DOHH2 (cell line): ENCODE measurements at regions not wholly inside any gene's neighbourhood (a gene's known extent, or its start where the extent isn't known, plus 50 kb on each side); places are given as distances from the start of the nearest gene placed in this dataset.
"Not testable (repeated sequence)": the region's sequence is repeated elsewhere in the genome, so short reads cannot be mapped to it uniquely, and the experiment has no call there.

Source experiments
- H3F3A ChIP-seq: fragments of 200-600 bp; sonication (generic), shearing (Covaris generic); 2 replicates; pipeline ENCODE4 v1.6.0; 2016; ENCODE audit warnings: antibody characterized with exemption, mild to moderate bottlenecking; ENCODE audit not compliant: control insufficient read depth, insufficient read depth
- H3K27ac ChIP-seq: fragments of 200-600 bp; sonication (generic); 2 replicates; pipeline ENCODE4 v1.5.1; 2014; ENCODE audit warnings: low read depth, mild to moderate bottlenecking, low read length, moderate library complexity
- H3K27me3 ChIP-seq: fragments of 200-600 bp; sonication (generic); 2 replicates; pipeline ENCODE4 v1.6.1; 2014; ENCODE audit warnings: mild to moderate bottlenecking, low read length, mixed read lengths; ENCODE audit not compliant: control insufficient read depth
- H3K36me3 ChIP-seq: fragments of 200-600 bp; sonication (generic); 2 replicates; pipeline ENCODE4 v1.6.1; 2014; ENCODE audit warnings: mild to moderate bottlenecking, low read length, moderate library complexity, mixed read lengths; ENCODE audit not compliant: control insufficient read depth
- H3K4me1 ChIP-seq: fragments of 200-600 bp; sonication (generic); 2 replicates; pipeline ENCODE4 v1.6.1; 2014; ENCODE audit warnings: mild to moderate bottlenecking, low read length, mixed read lengths; ENCODE audit not compliant: control insufficient read depth
- H3K4me2 ChIP-seq: fragments of 200-600 bp; sonication (generic); 2 replicates; pipeline ENCODE4 v1.6.0; 2014; ENCODE audit warnings: mild to moderate bottlenecking, low read length, moderate library complexity
- H3K4me3 ChIP-seq: fragments of 200-600 bp; sonication (generic); 2 replicates; pipeline ENCODE4 v1.5.1; 2014; ENCODE audit warnings: mild to moderate bottlenecking, low read length, mixed read lengths
- H3K79me2 ChIP-seq: fragments of 200-600 bp; sonication (generic); 2 replicates; pipeline ENCODE4 v1.6.1; 2014; ENCODE audit warnings: mild to moderate bottlenecking, low read length, mixed read lengths; ENCODE audit not compliant: control insufficient read depth
- H3K9me2 ChIP-seq: fragments of 200-600 bp; sonication (generic); replicated peaks from 2 replicates; pipeline ENCODE4 v1.6.1; 2014; ENCODE audit warnings: mild to moderate bottlenecking, low read length, mixed read lengths; ENCODE audit not compliant: control insufficient read depth
- H3K9me3 ChIP-seq: fragments of 200-600 bp; sonication (generic); 2 replicates; pipeline ENCODE4 v1.6.1; 2014; ENCODE audit warnings: antibody characterized with exemption, low read length, mixed read lengths; ENCODE audit not compliant: control insufficient read depth, insufficient read depth
- H4K20me1 ChIP-seq: fragments of 200-600 bp; sonication (generic); 2 replicates; pipeline ENCODE4 v1.6.0; 2014; ENCODE audit warnings: low read depth, mild to moderate bottlenecking, antibody characterized with exemption, low read length, moderate library complexity; ENCODE audit not compliant: control insufficient read depth, insufficient read depth
- CTCF ChIP-seq: fragments of 200-600 bp; sonication (generic); IDR thresholded peaks from one replicate; pipeline ENCODE4 v1.5.1; 2014; ENCODE audit warnings: antibody characterized with exemption, mild to moderate bottlenecking, low read depth, low read length; ENCODE audit not compliant: poor library complexity, severe bottlenecking
- EZH2phosphoT487 ChIP-seq: fragments of 200-600 bp; sonication (generic); IDR thresholded peaks from 2 replicates; pipeline ENCODE4 v1.6.1; 2017; ENCODE audit warnings: borderline replicate concordance, mild to moderate bottlenecking, antibody characterized with exemption, low read length, moderate library complexity, mixed read lengths

DNA sequence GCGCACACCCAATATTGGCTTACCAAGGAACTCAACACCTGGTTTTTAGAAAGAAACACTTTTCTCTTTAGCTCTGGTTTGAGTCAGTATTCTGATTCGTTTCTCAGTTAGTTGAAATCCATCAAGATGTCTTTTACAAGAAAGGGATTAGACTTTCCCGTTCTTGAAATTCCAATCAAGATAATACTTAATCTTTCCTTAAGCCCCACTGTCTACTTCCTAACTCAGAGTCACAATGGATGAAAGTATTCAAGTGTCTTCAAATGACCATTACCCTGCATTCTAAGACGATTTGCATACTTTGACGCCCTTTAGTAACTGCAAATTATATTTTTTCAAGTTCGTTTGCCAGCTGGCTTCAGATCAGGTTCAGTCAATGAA is 189.8 kb downstream of the USP22 start:
- Histone ChIP-seq H3K27ac (no peak overlapping the region), H3K9me3 (no peaks in the 10 kb centered on the region), H3F3A (no peaks in the 10 kb centered on the region), H3K27me3 (peaks cover 12% of the 10 kb centered on the region), H4K20me1 (no peaks in the 10 kb centered on the region), H3K9me2 (no peaks in the 10 kb centered on the region), H3K4me3 (no peak overlapping the region), H3K4me1 (no peaks in the 10 kb centered on the region), H3K79me2 (no peaks in the 10 kb centered on the region), H3K36me3 (no peaks in the 10 kb centered on the region), H3K4me2 (no peak overlapping the region)
- no peak for TF ChIP-seq EZH2phosphoT487
- TF ChIP-seq CTCF = no peak

GRCh38 chr17:20855910-20856470 is 186.8 kb downstream of the USP22 start:
- H3K36me3 ChIP-seq, H3K4me1 ChIP-seq, H3K4me3 ChIP-seq, H3K9me3 ChIP-seq, H3K27ac ChIP-seq, H3K9me2 ChIP-seq, H3K79me2 ChIP-seq, H3F3A ChIP-seq, H3K4me2 ChIP-seq, H4K20me1 ChIP-seq: not testable (repeated sequence)
- H3K27me3 ChIP-seq = peaks cover 12% of the 10 kb centered on the region

- not testable (repeated sequence) for H3K27ac ChIP-seq, H3K4me3 ChIP-seq, H3K36me3 ChIP-seq, H3K79me2 ChIP-seq, H3K4me1 ChIP-seq, H3K9me3 ChIP-seq, H3F3A ChIP-seq, H3K4me2 ChIP-seq, H3K9me2 ChIP-seq, H3K27me3 ChIP-seq, H4K20me1 ChIP-seq
Observed at GRCh38 chr17:20866444-20867209, 176.2 kb downstream of the USP22 start.

GRCh38 chr17:20867436-20867937 is 175.3 kb downstream of the USP22 start:
- H3K4me2 ChIP-seq = not testable (repeated sequence)

DNA sequence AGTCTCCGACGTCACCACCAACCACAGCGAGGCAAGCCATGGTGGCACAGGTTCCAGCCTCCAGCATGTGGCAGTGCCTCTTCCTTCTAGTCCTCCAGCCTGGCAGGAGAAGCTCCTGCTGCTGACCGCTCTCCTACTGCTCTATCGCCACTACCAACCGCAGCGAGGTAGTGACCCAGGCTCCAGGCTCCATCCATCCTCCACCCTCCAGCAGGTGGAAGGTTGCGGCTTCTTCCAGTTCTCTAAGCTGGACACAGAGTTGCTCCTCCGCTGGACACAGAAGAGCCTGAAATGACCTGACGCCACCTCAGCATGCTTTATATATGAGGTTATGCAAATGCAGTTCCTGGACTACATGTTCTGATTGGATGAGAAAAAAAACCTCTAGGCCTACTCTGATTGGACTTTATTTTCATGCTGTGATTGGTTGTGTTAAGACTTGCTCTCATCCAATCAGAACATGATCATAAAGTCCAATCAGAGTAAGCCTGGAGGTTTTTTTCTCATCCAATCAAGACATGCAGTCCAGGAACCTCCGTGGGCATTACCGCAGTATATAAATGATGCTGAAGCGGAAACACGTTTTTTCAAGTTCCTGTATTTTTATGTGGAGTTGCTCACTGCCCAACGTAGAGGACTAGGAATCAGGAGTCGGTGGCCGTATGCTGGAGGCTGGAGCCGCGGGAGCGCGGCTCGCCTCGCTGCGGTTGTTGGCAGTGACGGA is 174.7 kb downstream of the USP22 start:
- not testable (repeated sequence) for H3K4me3 ChIP-seq, H3K27ac ChIP-seq, H3K79me2 ChIP-seq, H3F3A ChIP-seq, H3K27me3 ChIP-seq, H3K4me1 ChIP-seq, H4K20me1 ChIP-seq, H3K36me3 ChIP-seq, H3K9me2 ChIP-seq, H3K4me2 ChIP-seq, H3K9me3 ChIP-seq

More at GRCh38 chr17:20867436-20867937, 175.3 kb downstream of the USP22 start:
- H3F3A ChIP-seq, H3K27ac ChIP-seq, H3K9me3 ChIP-seq, H3K9me2 ChIP-seq, H3K4me3 ChIP-seq, H3K27me3 ChIP-seq, H3K79me2 ChIP-seq, H4K20me1 ChIP-seq, H3K4me1 ChIP-seq, H3K36me3 ChIP-seq: not testable (repeated sequence)

GRCh38 chr17:20868662-20869007 is 174.2 kb downstream of the USP22 start:
- not testable (repeated sequence) for H3K27me3 ChIP-seq, H3K9me2 ChIP-seq, H3K4me1 ChIP-seq, H3F3A ChIP-seq, H3K4me3 ChIP-seq, H3K27ac ChIP-seq, H3K4me2 ChIP-seq, H3K36me3 ChIP-seq, H3K79me2 ChIP-seq, H4K20me1 ChIP-seq, H3K9me3 ChIP-seq

DNA sequence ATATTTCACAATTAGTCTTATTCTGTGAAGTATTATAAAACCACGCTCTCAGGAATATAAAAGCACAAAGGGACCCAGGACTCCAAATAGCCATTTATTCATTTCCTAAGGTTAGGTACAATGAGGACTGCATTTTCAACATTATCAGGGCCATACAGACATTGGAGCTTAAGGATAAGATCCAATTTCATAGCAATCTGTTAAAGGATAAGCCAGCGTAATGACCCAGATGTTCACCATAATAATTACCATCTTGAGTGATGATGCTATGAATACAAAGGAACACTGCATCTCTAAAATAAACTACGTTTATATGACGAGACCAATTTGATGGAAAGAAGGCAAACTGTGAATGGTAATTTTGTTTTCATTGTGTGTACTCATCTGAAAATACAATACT is 169.6 kb downstream of the USP22 start:
- H3K79me2 ChIP-seq, H3K4me2 ChIP-seq, H3K27ac ChIP-seq, H4K20me1 ChIP-seq, H3K9me2 ChIP-seq, H3K4me3 ChIP-seq, H3K36me3 ChIP-seq, H3K27me3 ChIP-seq, H3K4me1 ChIP-seq, H3K9me3 ChIP-seq, H3F3A ChIP-seq: not testable (repeated sequence)
